GM23338 (cell line): ENCODE measurements at regions not wholly inside any gene's neighbourhood (a gene's known extent, or its start where the extent isn't known, plus 50 kb on each side); places are given as distances from the start of the nearest gene placed in this dataset.
"Not testable (repeated sequence)": the region's sequence is repeated elsewhere in the genome, so short reads cannot be mapped to it uniquely, and the experiment has no call there.

Experiments used
- CREB1 ChIP-seq: fragments of 250-450 bp; sonication (Bioruptor Pico); IDR thresholded peaks from 2 replicates; pipeline ENCODE4 v1.5.0; 2020; ENCODE audit warnings: low read depth, mild to moderate bottlenecking, moderate library complexity
- CTCF ChIP-seq, 2 experiments: fragments of 200-600 bp in 1 of 2; sonication (generic) in 1 of 2; conservative IDR thresholded peaks; 2 replicates each; pipeline versions ENCODE4 v1.5.1 to v1.6.1; 2016 to 2017; ENCODE audit warnings: antibody characterized with exemption in 2 of 2, low read depth in 2 of 2, mild to moderate bottlenecking in 2 of 2, moderate library complexity in 1 of 2
- EZH2phosphoT487 ChIP-seq: fragments of 200-600 bp; sonication (generic); IDR thresholded peaks from one replicate; pipeline ENCODE4 v1.8.1; 2018; ENCODE audit warnings: antibody characterized with exemption; ENCODE audit not compliant: unreplicated experiment
- NANOG ChIP-seq: IDR thresholded peaks from 2 replicates; pipeline ENCODE4 v1.6.1; 2016; ENCODE audit warnings: antibody characterized with exemption, borderline replicate concordance
- POLR2AphosphoS5 ChIP-seq: IDR thresholded peaks from 2 replicates; pipeline ENCODE4 v1.6.1; 2016; ENCODE audit warnings: antibody characterized with exemption, low read depth
- TF ChIP-seq, protein P1 (sequence below): IDR thresholded peaks from one replicate; pipeline ENCODE4 v1.6.1; 2018; ENCODE audit warnings: antibody characterized with exemption; ENCODE audit not compliant: unreplicated experiment

GRCh38 chr15:28455537-28456475 lies 77.0 kb downstream of the GOLGA8G start:
- not testable (repeated sequence) for TF ChIP-seq POLR2AphosphoS5; CREB1 (CRISPR knock-in tag); CTCF (conservative IDR thresholded peaks at IDR 0.05; ENCODE audit: low read depth in 2 of 2); NANOG; EZH2phosphoT487
- TF ChIP-seq, protein P1, sequence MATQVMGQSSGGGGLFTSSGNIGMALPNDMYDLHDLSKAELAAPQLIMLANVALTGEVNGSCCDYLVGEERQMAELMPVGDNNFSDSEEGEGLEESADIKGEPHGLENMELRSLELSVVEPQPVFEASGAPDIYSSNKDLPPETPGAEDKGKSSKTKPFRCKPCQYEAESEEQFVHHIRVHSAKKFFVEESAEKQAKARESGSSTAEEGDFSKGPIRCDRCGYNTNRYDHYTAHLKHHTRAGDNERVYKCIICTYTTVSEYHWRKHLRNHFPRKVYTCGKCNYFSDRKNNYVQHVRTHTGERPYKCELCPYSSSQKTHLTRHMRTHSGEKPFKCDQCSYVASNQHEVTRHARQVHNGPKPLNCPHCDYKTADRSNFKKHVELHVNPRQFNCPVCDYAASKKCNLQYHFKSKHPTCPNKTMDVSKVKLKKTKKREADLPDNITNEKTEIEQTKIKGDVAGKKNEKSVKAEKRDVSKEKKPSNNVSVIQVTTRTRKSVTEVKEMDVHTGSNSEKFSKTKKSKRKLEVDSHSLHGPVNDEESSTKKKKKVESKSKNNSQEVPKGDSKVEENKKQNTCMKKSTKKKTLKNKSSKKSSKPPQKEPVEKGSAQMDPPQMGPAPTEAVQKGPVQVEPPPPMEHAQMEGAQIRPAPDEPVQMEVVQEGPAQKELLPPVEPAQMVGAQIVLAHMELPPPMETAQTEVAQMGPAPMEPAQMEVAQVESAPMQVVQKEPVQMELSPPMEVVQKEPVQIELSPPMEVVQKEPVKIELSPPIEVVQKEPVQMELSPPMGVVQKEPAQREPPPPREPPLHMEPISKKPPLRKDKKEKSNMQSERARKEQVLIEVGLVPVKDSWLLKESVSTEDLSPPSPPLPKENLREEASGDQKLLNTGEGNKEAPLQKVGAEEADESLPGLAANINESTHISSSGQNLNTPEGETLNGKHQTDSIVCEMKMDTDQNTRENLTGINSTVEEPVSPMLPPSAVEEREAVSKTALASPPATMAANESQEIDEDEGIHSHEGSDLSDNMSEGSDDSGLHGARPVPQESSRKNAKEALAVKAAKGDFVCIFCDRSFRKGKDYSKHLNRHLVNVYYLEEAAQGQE: not testable (repeated sequence)
